ENCODE measurements at regions not wholly inside any gene's neighbourhood (a gene's known extent, or its start where the extent isn't known, plus 50 kb on each side); places are given as distances from the start of the nearest gene placed in this dataset.

GRCh38 chr1:200330741-200331428 is 79.0 kb downstream of the ZNF281 start:
- no peak overlapping the region for H3K4ac ChIP-seq (ENCODE audit: low read depth, low read length)
- no peak overlapping the region for H4K91ac ChIP-seq (ENCODE audit: insufficient read length, low read depth, low read length)
- no peaks in the 10 kb centered on the region for H3K79me1 ChIP-seq (ENCODE audit: insufficient read depth, low read depth, low read length, poor library complexity, severe bottlenecking)
- H3K79me2 ChIP-seq (ENCODE audit: insufficient read depth, low read length), result no peaks in the 10 kb centered on the region
- no peaks in the 10 kb centered on the region; the same call in 1 of the 2 replicates for H3K27me3 Mint-ChIP-seq (ENCODE audit: low read depth)
- no peaks in the 10 kb centered on the region for H4K20me1 ChIP-seq (ENCODE audit: control insufficient read depth, insufficient read depth, insufficient read length)
- no peak overlapping the region for H3K23ac ChIP-seq (ENCODE audit: insufficient read length, low read depth, low read length)
- H3K9me3 ChIP-seq (ENCODE audit: control insufficient read depth, low read depth, low read length), result no peaks in the 10 kb centered on the region
- no peak overlapping the region for H3K18ac ChIP-seq (ENCODE audit: insufficient read length, low read depth, low read length)
- no peak overlapping the region for H3K27ac ChIP-seq (ENCODE audit: insufficient read length, low read depth, low read length)
- H2AFZ ChIP-seq (ENCODE audit: low read length), result no peak overlapping the region
- H2BK120ac ChIP-seq (ENCODE audit: low read depth, low read length, poor library complexity, severe bottlenecking), result no peak overlapping the region
- H3K56ac ChIP-seq (ENCODE audit: insufficient read length, low read depth, low read length), result no peak overlapping the region
- no peak overlapping the region for H2BK20ac ChIP-seq (ENCODE audit: low read depth, low read length, poor library complexity, severe bottlenecking)
- H3K27ac Mint-ChIP-seq, result peak overlapping the region; percentile 3 to 14 (median 3); a peak in 3 of 7 replicates
- DNase-seq, result no peak
- no peak overlapping the region for H2BK15ac ChIP-seq (ENCODE audit: low read depth, low read length)
- H4K5ac ChIP-seq (ENCODE audit: insufficient read length, low read depth, low read length), result no peak overlapping the region
- no peaks in the 10 kb centered on the region for H3K9me3 Mint-ChIP-seq
- H2BK12ac ChIP-seq (ENCODE audit: insufficient read length, low read depth, low read length), result no peak overlapping the region
- no peak overlapping the region for H2AK5ac ChIP-seq (ENCODE audit: insufficient read length, low read length)
- no peak overlapping the region; a peak in 1 of 5 replicates for H3K4me3 Mint-ChIP-seq
- no peaks in the 10 kb centered on the region; a peak in 1 of 7 replicates for H3K36me3 Mint-ChIP-seq (ENCODE audit: insufficient read depth in 1 of 3, low read depth in 3 of 3)
- H3K4me1 ChIP-seq (ENCODE audit: insufficient read depth, low read length), result peaks cover 11% of the 10 kb centered on the region; the same call in 1 of the 2 replicates
- H3K4me1 Mint-ChIP-seq, result peaks cover 33 to 37% of the 10 kb centered on the region in 2 experiments
- no peaks in the 10 kb centered on the region for H3K23me2 ChIP-seq (ENCODE audit: insufficient read length, low read depth, low read length, poor library complexity, severe bottlenecking)
- no peak overlapping the region for H3K9ac ChIP-seq (ENCODE audit: extremely low read depth, insufficient read length, low read length)
- no peak overlapping the region for H3T11ph ChIP-seq (ENCODE audit: low read length)
- H3K14ac ChIP-seq (ENCODE audit: insufficient read depth, low read length), result no peak overlapping the region
- H4K8ac ChIP-seq (replicated peaks; ENCODE audit: insufficient read length, low read depth, low read length), result no peak overlapping the region
- H3K4me2 ChIP-seq (ENCODE audit: insufficient read depth, insufficient read length, low read length), result no peak overlapping the region
- no peaks in the 10 kb centered on the region for H3K27me3 ChIP-seq (ENCODE audit: insufficient read depth, low read length)
- H2BK5ac ChIP-seq (ENCODE audit: insufficient read length, low read length), result no peak overlapping the region
- WGBS (ENCODE audit: extremely low coverage, insufficient read length, low lambda C conversion rate), result no CpG with 5 or more reads among the region's 15 CpGs
- TF ChIP-seq CTCF (conservative IDR thresholded peaks at IDR 0.05), result no peak

Measured in H9 (cell line).